Hepatic stellate cell (primary cell): ENCODE measurements at regions not wholly inside any gene's neighbourhood (a gene's known extent, or its start where the extent isn't known, plus 50 kb on each side); places are given as distances from the start of the nearest gene placed in this dataset.

Experiments used
- DNase-seq: peaks from one replicate; pipeline ENCODE4 v3.0.0; 2011; ENCODE audit warnings: low spot score

GRCh38 chr9:73558471-73558870 lies 406.8 kb downstream of the ANXA1 start:
- no peak for DNase-seq

- no peak for DNase-seq
These were observed 413.4 kb downstream of the ANXA1 start for GRCh38 chr9:73565026-73565425.

- DNase-seq, result no peak
These were observed 414.3 kb downstream of the ANXA1 start for GRCh38 chr9:73565833-73566465.

GRCh38 chr9:73566627-73567026 lies 415.0 kb downstream of the ANXA1 start:
- no peak for DNase-seq

GRCh38 chr9:73573235-73573634 lies 421.6 kb downstream of the ANXA1 start:
- DNase-seq, result no peak

GRCh38 chr9:73575101-73576060 lies 423.7 kb downstream of the ANXA1 start:
- DNase-seq, result no peak

GRCh38 chr9:73577848-73578247 lies 426.2 kb downstream of the ANXA1 start:
- DNase-seq, result no peak

- no peak for DNase-seq
These were observed 428.2 kb downstream of the ANXA1 start for GRCh38 chr9:73579823-73580222.

- DNase-seq, result no peak
These were observed 431.9 kb downstream of the ANXA1 start for GRCh38 chr9:73583576-73583975.

- no peak for DNase-seq
These were observed 443.4 kb downstream of the ANXA1 start for GRCh38 chr9:73595036-73595545.

- DNase-seq, result no peak
These were observed 444.7 kb downstream of the ANXA1 start for GRCh38 chr9:73596321-73596720.

GRCh38 chr9:73597039-73597438 lies 445.4 kb downstream of the ANXA1 start:
- no peak for DNase-seq

GRCh38 chr9:73597771-73598170 lies 446.1 kb downstream of the ANXA1 start:
- DNase-seq, result no peak

GRCh38 chr9:73609381-73609780 lies 457.7 kb downstream of the ANXA1 start:
- DNase-seq, result no peak

- DNase-seq, result no peak
These were observed 459.4 kb downstream of the ANXA1 start for GRCh38 chr9:73611032-73611431.

- no peak for DNase-seq
These were observed 461.5 kb downstream of the ANXA1 start for GRCh38 chr9:73613092-73613701.

GRCh38 chr9:73615557-73615956 lies 463.9 kb downstream of the ANXA1 start:
- no peak for DNase-seq

- DNase-seq, result no peak
These were observed 465.9 kb downstream of the ANXA1 start for GRCh38 chr9:73617586-73617985.

- no peak for DNase-seq
These were observed 489.3 kb downstream of the ANXA1 start for GRCh38 chr9:73640971-73641370.

GRCh38 chr9:73643379-73644013 lies 491.8 kb downstream of the ANXA1 start:
- DNase-seq, result no peak

- DNase-seq, result no peak
These were observed 495.9 kb downstream of the ANXA1 start for GRCh38 chr9:73647560-73647959.

- DNase-seq, result no peak
These were observed 497.9 kb downstream of the ANXA1 start for GRCh38 chr9:73649552-73649951.
